GM21528 (cell line): ENCODE measurements at regions not wholly inside any gene's neighbourhood (a gene's known extent, or its start where the extent isn't known, plus 50 kb on each side); places are given as distances from the start of the nearest gene placed in this dataset.
"Not testable (repeated sequence)": the region's sequence is repeated elsewhere in the genome, so short reads cannot be mapped to it uniquely, and the experiment has no call there.

Experiments
- ATAC-seq: cut with Tn5 transposase; IDR thresholded peaks from one replicate; pipeline ENCODE4 v1.9.1; 2021; ENCODE audit warnings: mild to moderate bottlenecking, moderate library complexity; ENCODE audit not compliant: unreplicated experiment, low FRiP score

DNA sequence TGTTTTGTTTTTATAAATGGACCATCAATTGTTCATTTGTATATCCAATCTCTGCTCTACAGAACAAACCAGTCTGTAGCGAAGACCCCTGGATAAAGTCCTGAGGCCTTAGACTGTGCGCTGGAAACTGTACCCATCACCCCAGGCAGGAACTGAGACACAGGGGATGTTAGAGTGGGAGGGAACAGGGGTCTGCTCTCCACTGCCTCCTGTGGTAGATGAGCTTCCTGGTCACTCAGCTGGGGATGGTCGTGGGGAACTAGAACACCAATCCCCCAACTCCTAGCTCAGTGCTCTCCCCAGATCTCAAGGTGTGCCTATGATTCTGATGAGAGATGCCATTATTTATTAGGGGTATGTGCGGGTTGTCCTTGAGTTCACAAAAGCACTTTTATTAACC lies 340.2 kb upstream of the IGF1R start:
- no peak for ATAC-seq

DNA sequence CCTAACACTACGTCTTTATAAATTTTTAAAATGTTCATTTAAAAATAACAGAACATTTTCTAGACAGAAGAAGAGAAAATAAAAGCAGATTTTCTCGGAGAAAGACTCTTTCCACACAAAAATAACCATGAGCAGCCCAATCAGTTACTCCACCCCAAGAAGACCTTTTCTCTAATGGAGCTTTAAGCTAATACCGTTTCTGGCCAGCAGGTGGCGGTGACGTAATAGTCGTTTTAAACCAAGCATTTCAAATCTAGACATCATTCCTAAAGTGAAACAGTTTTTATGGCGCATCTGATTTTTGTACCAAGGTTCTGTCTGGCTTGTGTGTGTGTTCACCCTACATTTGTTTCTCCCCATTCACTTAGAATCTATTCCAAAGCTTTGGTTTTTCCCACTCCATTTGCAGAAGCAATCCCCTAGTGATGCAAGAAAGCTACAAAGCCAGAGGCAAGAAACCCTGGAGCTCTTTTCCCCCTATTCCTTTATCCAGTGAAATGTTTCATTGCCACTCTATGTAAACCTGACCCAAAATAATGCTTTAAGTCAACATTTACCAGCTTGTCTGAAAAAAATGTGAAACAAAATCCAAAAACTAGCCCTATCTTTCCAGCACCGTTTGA lies 336.7 kb upstream of the IGF1R start:
- peak; percentile 67 for ATAC-seq

GRCh38 chr15:98312913-98313312 lies 335.4 kb upstream of the IGF1R start:
- ATAC-seq = no peak

- ATAC-seq = no peak
These were observed 332.4 kb upstream of the IGF1R start for GRCh38 chr15:98315971-98316370.

GRCh38 chr15:98321896-98322295 lies 326.4 kb upstream of the IGF1R start:
- ATAC-seq = no peak

DNA sequence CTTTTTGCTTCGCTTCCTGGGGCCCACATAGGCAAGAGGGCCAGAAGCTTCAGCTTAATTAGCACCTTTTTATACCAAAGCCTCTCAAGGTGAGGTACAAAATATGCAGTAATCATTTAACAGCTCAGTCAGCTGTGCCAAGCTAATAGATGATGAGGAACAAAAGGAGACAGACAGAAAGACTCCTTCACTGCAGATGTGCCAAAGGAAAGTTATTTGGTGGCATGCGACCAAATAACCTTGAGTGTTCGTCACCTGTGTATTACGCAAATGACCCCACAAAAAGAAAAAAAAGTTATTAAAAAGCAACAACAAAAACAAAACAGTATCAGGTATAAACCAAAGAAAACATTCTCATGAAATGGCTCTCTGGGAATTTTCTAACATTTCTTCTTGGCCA lies 325.8 kb upstream of the IGF1R start:
- no peak for ATAC-seq

DNA sequence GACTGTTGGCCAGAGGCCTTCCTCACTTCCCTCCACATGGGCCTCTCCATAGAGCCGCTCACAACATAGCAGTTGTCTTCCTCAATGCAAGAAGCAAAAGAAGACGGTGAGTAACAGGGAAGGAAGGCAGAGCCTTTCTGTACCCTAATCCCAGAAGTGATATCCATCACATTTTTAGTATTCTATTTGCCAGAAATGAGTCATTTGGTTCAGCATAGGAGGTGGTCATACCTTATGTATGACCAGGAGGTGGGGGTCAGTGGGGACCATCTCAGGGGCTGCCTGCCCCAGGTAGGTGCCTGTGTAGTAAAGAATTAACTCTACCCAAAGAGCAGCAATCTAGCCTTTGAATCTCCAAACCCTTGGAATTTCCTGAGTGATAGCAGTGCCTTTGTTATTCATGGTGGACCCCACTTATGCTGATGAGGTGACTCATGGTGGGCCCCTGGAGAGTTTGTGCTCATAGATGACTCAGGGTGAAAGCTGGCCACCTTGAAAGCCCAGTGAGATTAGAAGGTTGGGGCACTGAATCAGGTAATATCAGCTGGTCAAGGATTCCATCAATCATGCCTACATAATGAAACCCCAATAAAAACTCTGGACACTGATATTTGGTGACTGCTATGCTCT lies 323.9 kb upstream of the IGF1R start:
- ATAC-seq = no peak

DNA sequence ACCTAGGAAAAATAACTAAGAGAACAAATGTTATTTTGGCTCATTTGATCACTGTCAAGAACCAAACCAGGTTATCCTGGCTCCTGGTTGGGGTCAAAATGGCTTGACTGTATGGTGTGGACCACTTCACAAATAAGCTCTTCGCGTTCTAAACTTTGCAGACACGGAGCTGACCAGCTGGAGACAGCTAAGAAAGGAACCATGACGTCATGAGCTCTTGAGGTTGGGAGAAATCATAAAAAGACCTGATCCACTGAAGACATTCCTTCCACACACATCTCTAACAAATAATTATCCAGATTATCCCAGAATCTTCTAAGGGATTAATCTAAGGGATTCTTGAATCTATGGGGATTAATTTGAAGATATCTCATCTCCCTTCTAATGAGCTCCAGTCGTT lies 321.5 kb upstream of the IGF1R start:
- ATAC-seq = no peak

DNA sequence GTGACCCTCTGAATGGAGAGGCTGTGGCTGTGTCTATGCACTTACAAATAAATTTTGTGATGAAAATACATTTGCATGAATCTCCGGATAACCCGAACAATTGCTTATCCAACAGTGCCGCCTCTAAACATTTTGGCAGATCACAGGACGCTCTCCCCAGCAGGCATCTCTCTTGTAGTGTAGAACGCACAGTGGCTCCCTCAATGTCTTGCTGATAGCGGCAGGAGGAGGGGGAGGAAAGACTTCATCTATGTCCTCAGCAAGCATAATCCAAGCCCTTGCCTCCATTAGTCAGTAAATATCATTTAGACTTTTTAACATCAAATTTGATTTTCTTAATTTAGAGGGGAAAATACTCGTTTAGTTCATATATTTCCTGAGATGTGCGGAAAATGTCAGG lies 318.1 kb upstream of the IGF1R start:
- no peak for ATAC-seq

DNA sequence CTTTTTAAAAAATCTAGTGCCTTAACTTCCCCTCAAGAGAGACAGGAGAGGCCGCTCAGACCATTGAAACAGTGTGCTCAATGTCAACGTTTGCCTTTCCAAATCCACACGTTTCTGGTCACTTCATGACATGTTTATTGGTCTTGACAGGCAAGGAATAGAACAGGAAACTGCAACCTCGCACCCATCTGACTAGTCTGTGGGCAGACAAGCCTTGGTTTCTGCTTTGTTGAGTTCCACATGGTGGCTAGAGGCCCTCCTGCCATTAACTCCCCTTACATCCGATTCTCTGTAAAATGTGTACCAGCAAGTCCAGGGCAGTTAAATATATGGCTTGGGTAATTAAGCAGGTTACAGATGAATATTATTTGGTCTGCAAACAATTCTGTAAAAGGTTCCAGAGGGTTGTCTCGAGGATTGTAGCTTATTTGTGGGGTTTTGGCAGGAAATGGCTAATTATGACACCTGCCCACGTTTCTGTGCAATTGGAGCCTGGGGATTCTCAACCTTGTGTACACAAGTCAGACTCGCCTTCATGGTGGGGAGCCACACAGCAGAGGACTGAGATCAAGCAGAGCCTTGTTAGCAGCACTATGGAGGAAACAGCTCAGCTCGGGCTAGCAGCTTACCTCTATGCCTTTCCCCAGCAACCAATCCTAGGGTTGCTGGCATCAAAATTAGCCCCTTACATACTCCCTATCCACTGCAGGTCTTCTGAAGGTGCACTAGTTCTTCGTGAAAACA lies 317.5 kb upstream of the IGF1R start:
- no peak for ATAC-seq

GRCh38 chr15:98331676-98332075 lies 316.7 kb upstream of the IGF1R start:
- ATAC-seq = no peak

GRCh38 chr15:98333251-98333650 lies 315.1 kb upstream of the IGF1R start:
- no peak for ATAC-seq

DNA sequence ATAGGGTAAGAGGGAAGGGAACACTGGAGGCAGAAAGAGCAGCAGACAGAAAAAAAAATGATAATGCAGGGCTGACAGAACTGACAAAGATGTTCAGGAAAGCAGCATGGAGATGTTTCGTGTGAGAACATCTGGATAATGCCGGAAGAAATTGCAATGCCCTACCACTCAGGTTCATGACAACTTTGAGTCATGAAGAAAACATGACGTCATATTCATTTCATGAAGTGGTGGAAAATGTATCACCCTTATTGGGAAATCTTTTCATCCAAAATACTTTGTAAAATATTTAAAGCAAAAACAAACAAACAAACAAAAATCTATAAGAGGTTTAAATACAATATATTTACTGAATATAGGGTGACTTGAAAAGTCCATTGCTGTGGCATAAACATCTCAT lies 305.4 kb upstream of the IGF1R start:
- no peak for ATAC-seq

- no peak for ATAC-seq
These were observed 303.7 kb upstream of the IGF1R start for GRCh38 chr15:98344591-98344990.

GRCh38 chr15:98347001-98347400 lies 301.3 kb upstream of the IGF1R start:
- no peak for ATAC-seq

DNA sequence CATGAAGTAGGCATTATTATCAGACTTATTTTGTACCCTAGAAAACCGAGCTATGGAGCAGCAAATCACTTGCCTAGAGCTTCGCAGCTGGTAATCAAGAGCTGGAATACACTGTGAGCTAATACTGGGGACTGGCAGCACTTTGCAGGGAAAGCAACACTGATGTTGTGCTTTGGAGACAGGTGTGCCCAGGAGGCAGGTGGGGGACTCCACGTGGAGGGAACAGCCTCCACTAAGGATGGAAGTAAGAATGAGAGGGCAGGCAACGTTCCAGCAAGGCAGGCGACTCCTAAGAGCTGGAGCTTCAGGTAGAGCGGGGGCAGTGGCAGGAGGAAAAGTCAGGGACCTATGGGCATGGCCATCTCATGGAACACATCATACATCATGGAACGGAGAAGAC lies 300.5 kb upstream of the IGF1R start:
- ATAC-seq = no peak

- ATAC-seq = no peak
These were observed 298.1 kb upstream of the IGF1R start for GRCh38 chr15:98350276-98350675.

- not testable (repeated sequence) for ATAC-seq
These were observed 290.1 kb upstream of the IGF1R start for GRCh38 chr15:98358274-98358673.

DNA sequence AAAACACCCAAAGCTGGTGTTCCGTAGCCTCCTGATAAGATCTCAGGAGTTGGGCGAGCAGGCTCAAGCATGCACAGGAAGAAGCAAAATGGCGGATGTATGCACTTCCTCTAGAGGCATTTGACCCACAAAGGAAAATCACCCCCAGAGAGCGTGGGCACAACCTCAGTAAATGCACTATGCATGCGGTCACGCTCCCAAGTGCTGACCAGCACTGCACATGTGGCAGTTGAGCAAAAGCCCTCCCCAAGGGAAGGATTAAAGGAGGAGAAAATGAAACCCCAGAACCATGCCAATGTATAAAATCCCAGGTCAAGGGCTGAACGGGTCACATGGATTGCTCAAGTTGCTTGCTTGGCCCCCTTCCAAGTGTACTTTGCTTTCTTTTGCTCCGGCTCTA lies 289.4 kb upstream of the IGF1R start:
- no peak for ATAC-seq

GRCh38 chr15:98363416-98363815 lies 284.9 kb upstream of the IGF1R start:
- no peak for ATAC-seq

DNA sequence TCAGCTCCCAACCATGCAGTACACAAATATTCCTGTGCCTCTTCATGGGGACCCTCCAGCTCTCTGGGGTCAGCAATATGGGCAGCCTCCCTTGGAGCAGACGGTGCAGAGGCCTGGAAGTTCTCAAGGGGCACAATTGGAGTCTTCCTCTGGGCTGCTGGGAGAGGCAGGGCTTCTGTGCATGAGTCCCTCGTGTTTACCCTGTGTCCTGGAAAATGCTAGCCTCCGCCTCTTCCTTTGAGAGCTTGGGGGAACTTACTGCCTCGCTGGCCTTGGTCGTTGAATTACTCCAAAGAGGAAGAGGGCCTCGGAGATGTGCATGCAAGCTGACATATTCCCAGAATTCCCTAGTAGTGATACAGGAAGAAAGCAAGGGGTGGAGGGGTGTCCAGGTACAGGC lies 284.4 kb upstream of the IGF1R start:
- no peak for ATAC-seq
